ENCODE measurements at regions not wholly inside any gene's neighbourhood (a gene's known extent, or its start where the extent isn't known, plus 50 kb on each side); places are given as distances from the start of the nearest gene placed in this dataset.

DNA sequence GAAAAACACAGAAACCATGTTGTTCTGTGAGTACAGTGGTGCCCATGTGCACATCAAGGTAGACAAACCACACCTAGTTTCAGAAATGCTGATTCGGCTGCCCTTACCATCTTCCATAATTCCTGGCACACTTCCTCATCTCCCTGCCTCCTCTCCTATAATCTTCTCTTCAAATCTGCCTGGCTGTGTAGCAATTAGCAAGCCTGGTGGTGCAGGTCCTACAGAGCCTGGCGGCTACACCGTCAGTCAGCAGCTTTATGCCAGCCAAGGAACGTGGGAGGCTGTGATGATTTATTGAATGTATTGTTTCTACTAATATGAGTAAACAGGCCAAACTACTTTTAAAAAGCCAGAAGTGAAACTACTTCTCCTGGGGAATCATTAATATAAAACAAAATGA is 106.8 kb downstream of the SEMA6D start:
- TF ChIP-seq, protein P1, sequence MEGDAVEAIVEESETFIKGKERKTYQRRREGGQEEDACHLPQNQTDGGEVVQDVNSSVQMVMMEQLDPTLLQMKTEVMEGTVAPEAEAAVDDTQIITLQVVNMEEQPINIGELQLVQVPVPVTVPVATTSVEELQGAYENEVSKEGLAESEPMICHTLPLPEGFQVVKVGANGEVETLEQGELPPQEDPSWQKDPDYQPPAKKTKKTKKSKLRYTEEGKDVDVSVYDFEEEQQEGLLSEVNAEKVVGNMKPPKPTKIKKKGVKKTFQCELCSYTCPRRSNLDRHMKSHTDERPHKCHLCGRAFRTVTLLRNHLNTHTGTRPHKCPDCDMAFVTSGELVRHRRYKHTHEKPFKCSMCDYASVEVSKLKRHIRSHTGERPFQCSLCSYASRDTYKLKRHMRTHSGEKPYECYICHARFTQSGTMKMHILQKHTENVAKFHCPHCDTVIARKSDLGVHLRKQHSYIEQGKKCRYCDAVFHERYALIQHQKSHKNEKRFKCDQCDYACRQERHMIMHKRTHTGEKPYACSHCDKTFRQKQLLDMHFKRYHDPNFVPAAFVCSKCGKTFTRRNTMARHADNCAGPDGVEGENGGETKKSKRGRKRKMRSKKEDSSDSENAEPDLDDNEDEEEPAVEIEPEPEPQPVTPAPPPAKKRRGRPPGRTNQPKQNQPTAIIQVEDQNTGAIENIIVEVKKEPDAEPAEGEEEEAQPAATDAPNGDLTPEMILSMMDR (optimal IDR thresholded peaks at IDR 0.05 in 1 of 3, IDR thresholded peaks at IDR 0.05 in 1 of 3, conservative IDR thresholded peaks at IDR 0.05 in 1 of 3; ENCODE audit: extremely low read depth in 1 of 3, insufficient read depth in 2 of 3, low read length in 3 of 3) = no peak
- no peak for TF ChIP-seq EZH2 (IDR thresholded peaks at IDR 0.05; ENCODE audit: low read length)
